B cell (primary cell): ENCODE measurements at regions not wholly inside any gene's neighbourhood (a gene's known extent, or its start where the extent isn't known, plus 50 kb on each side); places are given as distances from the start of the nearest gene placed in this dataset.

Experiments
- ATAC-seq: fragments of 200-7000 bp; cut with Tn5 transposase; one replicate; pipeline ENCODE4 v1.10.0; 2021; ENCODE audit warnings: low read depth, mild to moderate bottlenecking, moderate number of reproducible peaks, moderate library complexity
- CTCF ChIA-PET: fragments of 350-600 bp; sonication (Branson Sonifier 250); formaldehyde crosslinking; loops from one replicate; lab custom pipeline; 2021; ENCODE audit warnings: antibody characterized with exemption, inconsistent platforms; lab: Charles Lee
- POLR2A ChIA-PET: fragments of 350-600 bp; sonication (Branson Sonifier 250); formaldehyde crosslinking; loops from one replicate; lab custom pipeline; 2021; ENCODE audit warnings: antibody characterized with exemption; lab: Charles Lee
- DNase-seq: peaks from one replicate; pipeline ENCODE4 v3.0.0; 2013
- H2AFZ ChIP-seq: 2 replicates; pipeline ENCODE4 v1.6.1; 2012; ENCODE audit warnings: mild to moderate bottlenecking, low read depth, low read length; ENCODE audit not compliant: insufficient read depth, poor library complexity, severe bottlenecking
- H3K27ac ChIP-seq, 2 donors: 1 replicate in 1 of 2; 2 replicates in 1 of 2; pipeline ENCODE4 v1.5.1; 2012 to 2013; ENCODE audit warnings: low read length in 2 of 2, mild to moderate bottlenecking in 2 of 2, moderate library complexity in 1 of 2
- H3K27me3 ChIP-seq, 4 experiments: fragments of 200-600 bp in 1 of 4; sonication (generic) in 1 of 4; replicated peaks in 1 of 4; 1 replicate in 2 of 4; 2 replicates in 2 of 4; pipeline versions ENCODE4 v1.6.1 to v1.7.0; 2013 to 2016; ENCODE audit warnings: low read length in 3 of 4, mild to moderate bottlenecking in 2 of 4, mixed read lengths in 1 of 4, moderate library complexity in 1 of 4; ENCODE audit not compliant: insufficient read depth in 4 of 4, control insufficient read depth in 3 of 4; ENCODE audit errors: control extremely low read depth in 1 of 4
- H3K36me3 ChIP-seq, 2 experiments: replicated peaks in 1 of 2; 1 replicate in 1 of 2; 2 replicates in 1 of 2; pipeline versions ENCODE4 v1.6.1 to v1.7.1; 2013; ENCODE audit warnings: low read length in 1 of 2; ENCODE audit not compliant: insufficient read depth in 2 of 2, control insufficient read depth in 1 of 2; ENCODE audit errors: control extremely low read depth in 1 of 2, extremely low read depth in 1 of 2
- H3K4me1 ChIP-seq, 2 donors: fragments of 200-600 bp in 1 of 2; sonication (generic) in 1 of 2; 1 replicate in 1 of 2; 2 replicates in 1 of 2; pipeline versions ENCODE4 v1.5.1 to v1.6.1; 2013 to 2017; ENCODE audit warnings: low read length in 2 of 2; ENCODE audit not compliant: control insufficient read depth in 2 of 2, insufficient read depth in 2 of 2
- H3K4me2 ChIP-seq: replicated peaks from 2 replicates; pipeline ENCODE3; 2012; ENCODE audit warnings: mild to moderate bottlenecking, low read depth, low read length; ENCODE audit not compliant: poor library complexity, severe bottlenecking
- H3K4me3 ChIP-seq, 5 experiments: fragments of 200-600 bp in 1 of 5; sonication (generic) in 1 of 5; 1 replicate in 3 of 5; 2 replicates in 2 of 5; pipeline versions ENCODE4 v1.5.1 to v1.7.0; 2011 to 2016; ENCODE audit warnings: low read length in 4 of 5, mild to moderate bottlenecking in 4 of 5, low read depth in 2 of 5, control low read depth in 1 of 5, moderate library complexity in 1 of 5; ENCODE audit not compliant: insufficient read depth in 1 of 5; ENCODE audit errors: control extremely low read depth in 1 of 5, extremely low read depth in 1 of 5
- H3K79me2 ChIP-seq: fragments of 200-600 bp; sonication (generic); one replicate; pipeline ENCODE4 v1.6.0; 2016; ENCODE audit warnings: low read length; ENCODE audit not compliant: control insufficient read depth, insufficient read depth
- H3K9ac ChIP-seq: fragments of 200-600 bp; sonication (generic); 2 replicates; pipeline ENCODE4 v1.6.1; 2017; ENCODE audit warnings: mild to moderate bottlenecking, low read length, moderate library complexity
- H3K9me3 ChIP-seq, 3 donors: one replicate each; pipeline versions ENCODE4 v1.6.1 to v1.7.1; 2013; ENCODE audit warnings: low read length in 2 of 3; ENCODE audit not compliant: control insufficient read depth in 2 of 3, insufficient read depth in 1 of 3; ENCODE audit errors: control extremely low read depth in 1 of 3
- H4K20me1 ChIP-seq: 2 replicates; pipeline ENCODE4 v1.6.0; 2012; ENCODE audit warnings: mild to moderate bottlenecking, low read length; ENCODE audit not compliant: insufficient read depth, control insufficient read depth, poor library complexity, severe bottlenecking
- H3K27ac Mint-ChIP-seq: one replicate; pipeline ENCODE4 v1.8.0; 2021; ENCODE audit warnings: mixed read lengths
- H3K27me3 Mint-ChIP-seq: one replicate; pipeline ENCODE4 v1.8.0; 2021; ENCODE audit warnings: mixed read lengths
- H3K4me1 Mint-ChIP-seq: one replicate; pipeline ENCODE4 v1.8.0; 2021; ENCODE audit warnings: mixed read lengths
- H3K4me3 Mint-ChIP-seq: one replicate; pipeline ENCODE4 v1.8.0; 2021; ENCODE audit warnings: mixed read lengths
- H3K9me3 Mint-ChIP-seq: one replicate; pipeline ENCODE4 v1.8.0; 2022; ENCODE audit warnings: mixed read lengths; ENCODE audit not compliant: insufficient read depth
- EZH2 ChIP-seq: IDR thresholded peaks from 2 replicates; pipeline ENCODE4 v1.6.1; 2012; ENCODE audit warnings: borderline replicate concordance, low read depth, mild to moderate bottlenecking, moderate library complexity, low read length; ENCODE audit not compliant: insufficient read depth, poor library complexity, severe bottlenecking
- WGBS: methylation state at CpG from one replicate; pipeline ENCODE4 v1.1.5; 2013; ENCODE audit warnings: missing lambda C conversion rate; ENCODE audit not compliant: insufficient coverage; 5-methylcytosine and 5-hydroxymethylcytosine counted together
- intact Hi-C: fragments of 100-400 bp; cut with micrococcal nuclease; formaldehyde crosslinking; loops from one replicate; pipeline ENCODE4 v1.10.0; 2022
- TF ChIP-seq, protein P1 (sequence below): fragments of 200-600 bp; IDR thresholded peaks from one replicate; pipeline ENCODE4 v1.8.0; 2022; ENCODE audit warnings: antibody characterized with exemption, mild to moderate bottlenecking

DNA sequence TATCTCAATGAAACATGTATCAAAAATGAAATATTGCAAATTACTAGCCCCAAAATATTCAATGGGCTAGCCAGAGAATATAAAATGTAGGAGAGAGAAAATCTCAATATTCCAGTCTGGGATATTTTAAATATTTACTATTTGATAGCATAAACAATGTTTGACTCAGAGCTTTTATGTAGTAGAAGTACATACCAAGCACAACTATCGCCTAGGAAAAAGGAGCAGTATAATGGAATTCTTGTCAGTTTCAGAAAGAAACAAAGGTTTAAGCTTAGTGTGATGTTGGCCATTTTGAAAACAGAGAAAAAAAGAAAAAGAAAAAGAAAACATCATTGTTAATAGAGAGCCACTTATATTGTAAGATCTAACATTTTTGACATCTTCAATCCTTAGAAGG is 1961.9 kb upstream of the CELF4 start:
- no peak overlapping the region for H3K4me2 ChIP-seq
- CTCF ChIA-PET = interaction anchor here (1.4 kb wide), 1 partner anchor 13 kb away, joined by 3 read pairs; no protein-coding TSS in a partner anchor
- POLR2A ChIA-PET = no interaction called here
- no CpG with 5 or more reads among the region's 1 CpG for WGBS
- ATAC-seq (no peak), DNase-seq (no peak)
- TF ChIP-seq EZH2 = no peak
- TF ChIP-seq, protein P1, sequence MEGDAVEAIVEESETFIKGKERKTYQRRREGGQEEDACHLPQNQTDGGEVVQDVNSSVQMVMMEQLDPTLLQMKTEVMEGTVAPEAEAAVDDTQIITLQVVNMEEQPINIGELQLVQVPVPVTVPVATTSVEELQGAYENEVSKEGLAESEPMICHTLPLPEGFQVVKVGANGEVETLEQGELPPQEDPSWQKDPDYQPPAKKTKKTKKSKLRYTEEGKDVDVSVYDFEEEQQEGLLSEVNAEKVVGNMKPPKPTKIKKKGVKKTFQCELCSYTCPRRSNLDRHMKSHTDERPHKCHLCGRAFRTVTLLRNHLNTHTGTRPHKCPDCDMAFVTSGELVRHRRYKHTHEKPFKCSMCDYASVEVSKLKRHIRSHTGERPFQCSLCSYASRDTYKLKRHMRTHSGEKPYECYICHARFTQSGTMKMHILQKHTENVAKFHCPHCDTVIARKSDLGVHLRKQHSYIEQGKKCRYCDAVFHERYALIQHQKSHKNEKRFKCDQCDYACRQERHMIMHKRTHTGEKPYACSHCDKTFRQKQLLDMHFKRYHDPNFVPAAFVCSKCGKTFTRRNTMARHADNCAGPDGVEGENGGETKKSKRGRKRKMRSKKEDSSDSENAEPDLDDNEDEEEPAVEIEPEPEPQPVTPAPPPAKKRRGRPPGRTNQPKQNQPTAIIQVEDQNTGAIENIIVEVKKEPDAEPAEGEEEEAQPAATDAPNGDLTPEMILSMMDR = no peak
- H3K4me3 Mint-ChIP-seq = no peak overlapping the region
- no peaks in the 10 kb centered on the region for H4K20me1 ChIP-seq
- no peaks in the 10 kb centered on the region for H3K4me1 Mint-ChIP-seq
- no peak overlapping the region for H3K27ac ChIP-seq
- H3K27me3 ChIP-seq = no peaks in the 10 kb centered on the region
- intact Hi-C loops = no loop called here
- no peaks in the 10 kb centered on the region for H3K4me1 ChIP-seq
- H3K9me3 Mint-ChIP-seq = no peaks in the 10 kb centered on the region
- H3K9me3 ChIP-seq = peaks cover 0 to 5% (median 0%) of the 10 kb centered on the region in 3 donors
- no peak overlapping the region for H3K4me3 ChIP-seq
- H3K79me2 ChIP-seq = no peaks in the 10 kb centered on the region
- H3K9ac ChIP-seq = no peak overlapping the region
- H3K36me3 ChIP-seq = no peaks in the 10 kb centered on the region
- no peak overlapping the region for H2AFZ ChIP-seq
- H3K27me3 Mint-ChIP-seq = no peaks in the 10 kb centered on the region
- H3K27ac Mint-ChIP-seq = no peak overlapping the region

DNA sequence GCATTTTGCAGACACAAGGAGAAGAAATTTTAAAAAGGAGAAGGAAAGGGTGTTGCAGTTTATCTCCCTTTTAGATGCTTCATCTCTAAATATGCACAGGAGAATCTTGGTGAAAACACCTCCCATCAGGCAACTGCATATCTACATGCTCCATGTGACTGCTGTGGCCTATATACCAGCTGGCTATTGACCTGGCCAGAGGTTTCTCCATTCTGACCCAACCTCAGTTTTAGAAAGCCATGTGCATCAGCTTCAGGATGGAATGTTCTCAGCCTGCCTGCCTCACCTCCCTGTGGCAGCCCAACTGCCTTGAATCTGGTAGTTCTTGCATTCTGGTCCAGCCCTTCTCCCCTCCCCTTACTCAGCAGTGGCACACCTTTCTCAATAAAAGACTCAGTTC is 1958.8 kb upstream of the CELF4 start:
- TF ChIP-seq EZH2 = no peak
- TF ChIP-seq, protein P1 = no peak
- intact Hi-C loops = no loop called here
- no peak overlapping the region for H3K4me3 Mint-ChIP-seq
- H3K9me3 Mint-ChIP-seq = peaks cover 2% of the 10 kb centered on the region
- CTCF ChIA-PET = no interaction called here
- Histone ChIP-seq H3K4me1 (no peaks in the 10 kb centered on the region), H3K36me3 (no peaks in the 10 kb centered on the region), H3K9me3 (peaks cover 0 to 3% (median 0%) of the 10 kb centered on the region in 3 donors), H3K4me3 (no peak overlapping the region), H3K27ac (no peak overlapping the region), H4K20me1 (no peaks in the 10 kb centered on the region), H2AFZ (no peak overlapping the region), H3K79me2 (no peaks in the 10 kb centered on the region), H3K27me3 (no peaks in the 10 kb centered on the region), H3K4me2 (no peak overlapping the region), H3K9ac (no peak overlapping the region)
- DNase-seq = no peak
- ATAC-seq = no peak
- H3K4me1 Mint-ChIP-seq = no peaks in the 10 kb centered on the region
- POLR2A ChIA-PET = no interaction called here
- no peaks in the 10 kb centered on the region for H3K27me3 Mint-ChIP-seq
- no peak overlapping the region for H3K27ac Mint-ChIP-seq
